ENCODE measurements at regions not wholly inside any gene's neighbourhood (a gene's known extent, or its start where the extent isn't known, plus 50 kb on each side); places are given as distances from the start of the nearest gene placed in this dataset.

DNA sequence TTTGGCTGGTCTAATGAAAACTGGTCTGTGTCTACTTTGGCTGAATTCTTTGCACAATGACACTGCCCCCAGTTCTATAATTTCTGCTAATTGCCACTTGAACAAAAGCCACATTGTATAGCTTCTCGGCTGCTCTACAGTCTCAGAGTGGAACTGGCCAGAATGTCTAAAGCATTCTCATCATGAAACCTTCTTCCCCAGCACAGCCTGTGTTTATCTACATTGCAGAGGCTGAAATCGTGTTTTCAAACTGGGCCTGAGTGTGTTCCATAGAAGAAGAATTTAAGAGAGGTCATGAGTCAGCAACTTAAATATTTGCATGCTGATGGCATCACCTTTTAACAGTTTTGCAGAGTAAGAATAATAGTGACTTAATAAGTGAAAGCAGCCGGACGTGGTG, 177.2 kb downstream of the BUB3 start:
- Mint-ChIP-seq H3K4me3 (no peak overlapping the region), H3K9me3 (peaks cover 3 to 12% (median 8%) of the 10 kb centered on the region in 7 donors), H3K27me3 (ENCODE audit: low read depth in 3 of 3) (peaks cover 0 to 9% (median 0%) of the 10 kb centered on the region in 3 donors), H3K27ac (no peak overlapping the region), H3K36me3 (no peaks in the 10 kb centered on the region), H3K4me1 (no peaks in the 10 kb centered on the region)
- Histone ChIP-seq H3K9ac (ENCODE audit: insufficient read depth, low read length, poor library complexity, severe bottlenecking) (no peak overlapping the region), H3K27ac (ENCODE audit: low read depth in 1 of 2, low read length in 2 of 2) (no peak overlapping the region), H4K20me1 (ENCODE audit: insufficient read depth, low read length) (no peaks in the 10 kb centered on the region), H3K4me1 (ENCODE audit: control insufficient read depth in 1 of 2, insufficient read depth in 2 of 2, low read length in 2 of 2) (no peaks in the 10 kb centered on the region), H3K9me3 (replicated peaks in 1 of 2; ENCODE audit: control insufficient read depth in 1 of 2, insufficient read depth in 1 of 2, low read length in 2 of 2) (no peaks in the 10 kb centered on the region), H3K79me2 (ENCODE audit: insufficient read depth, low read length) (no peaks in the 10 kb centered on the region), H3K4me2 (replicated peaks; ENCODE audit: extremely low read depth, low read length, poor library complexity, severe bottlenecking) (no peak overlapping the region), H3K4me3 (replicated peaks in 1 of 3; ENCODE audit: low read depth in 2 of 3, low read length in 3 of 3) (no peak overlapping the region), H2AFZ (ENCODE audit: insufficient read depth, low read depth, low read length, poor library complexity, severe bottlenecking) (no peak overlapping the region), H3K27me3 (ENCODE audit: control insufficient read depth in 2 of 2, insufficient read depth in 2 of 2, low read length in 2 of 2) (peaks cover 0 to 5% of the 10 kb centered on the region in 2 donors), H3K36me3 (replicated peaks in 1 of 2; ENCODE audit: control insufficient read depth in 1 of 2, insufficient read depth in 2 of 2, low read length in 2 of 2) (no peaks in the 10 kb centered on the region)
- no peak for DNase-seq
- intact Hi-C loops (cut with micrococcal nuclease): no loop called here
- 100% methylated on average over 1 of the region's 4 CpGs for WGBS (ENCODE audit: insufficient coverage)
- TF ChIP-seq, protein P1, sequence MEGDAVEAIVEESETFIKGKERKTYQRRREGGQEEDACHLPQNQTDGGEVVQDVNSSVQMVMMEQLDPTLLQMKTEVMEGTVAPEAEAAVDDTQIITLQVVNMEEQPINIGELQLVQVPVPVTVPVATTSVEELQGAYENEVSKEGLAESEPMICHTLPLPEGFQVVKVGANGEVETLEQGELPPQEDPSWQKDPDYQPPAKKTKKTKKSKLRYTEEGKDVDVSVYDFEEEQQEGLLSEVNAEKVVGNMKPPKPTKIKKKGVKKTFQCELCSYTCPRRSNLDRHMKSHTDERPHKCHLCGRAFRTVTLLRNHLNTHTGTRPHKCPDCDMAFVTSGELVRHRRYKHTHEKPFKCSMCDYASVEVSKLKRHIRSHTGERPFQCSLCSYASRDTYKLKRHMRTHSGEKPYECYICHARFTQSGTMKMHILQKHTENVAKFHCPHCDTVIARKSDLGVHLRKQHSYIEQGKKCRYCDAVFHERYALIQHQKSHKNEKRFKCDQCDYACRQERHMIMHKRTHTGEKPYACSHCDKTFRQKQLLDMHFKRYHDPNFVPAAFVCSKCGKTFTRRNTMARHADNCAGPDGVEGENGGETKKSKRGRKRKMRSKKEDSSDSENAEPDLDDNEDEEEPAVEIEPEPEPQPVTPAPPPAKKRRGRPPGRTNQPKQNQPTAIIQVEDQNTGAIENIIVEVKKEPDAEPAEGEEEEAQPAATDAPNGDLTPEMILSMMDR (IDR thresholded peaks at IDR 0.05): no peak

DNA sequence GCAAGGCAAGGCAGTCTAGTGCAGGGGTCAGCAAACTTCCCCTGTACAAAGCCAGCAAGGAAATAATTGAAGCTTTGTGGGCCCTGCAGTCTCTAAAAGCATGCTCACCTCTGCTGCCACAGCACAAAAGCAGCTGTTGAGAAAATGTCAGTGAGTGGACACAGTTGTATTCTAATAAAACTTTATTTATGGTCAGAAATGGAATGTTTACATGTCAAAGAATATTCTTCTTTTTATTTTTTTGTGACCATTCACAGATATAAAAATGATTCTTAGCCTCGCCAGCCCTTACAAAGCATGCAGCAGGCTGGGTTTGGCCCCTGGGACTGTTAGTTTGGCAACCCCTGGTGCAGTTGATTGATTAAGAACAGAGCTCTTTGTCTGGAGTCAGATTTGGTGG, 192.4 kb downstream of the BUB3 start:
- DNase-seq: no peak
- Histone ChIP-seq H3K4me2 (replicated peaks; ENCODE audit: extremely low read depth, low read length, poor library complexity, severe bottlenecking) (no peak overlapping the region), H2AFZ (ENCODE audit: insufficient read depth, low read depth, low read length, poor library complexity, severe bottlenecking) (no peak overlapping the region), H4K20me1 (ENCODE audit: insufficient read depth, low read length) (no peaks in the 10 kb centered on the region), H3K4me3 (replicated peaks in 1 of 3; ENCODE audit: low read depth in 2 of 3, low read length in 3 of 3) (no peak overlapping the region), H3K79me2 (ENCODE audit: insufficient read depth, low read length) (no peaks in the 10 kb centered on the region), H3K4me1 (ENCODE audit: control insufficient read depth in 1 of 2, insufficient read depth in 2 of 2, low read length in 2 of 2) (no peaks in the 10 kb centered on the region), H3K36me3 (replicated peaks in 1 of 2; ENCODE audit: control insufficient read depth in 1 of 2, insufficient read depth in 2 of 2, low read length in 2 of 2) (no peaks in the 10 kb centered on the region), H3K9ac (ENCODE audit: insufficient read depth, low read length, poor library complexity, severe bottlenecking) (no peak overlapping the region), H3K9me3 (replicated peaks in 1 of 2; ENCODE audit: control insufficient read depth in 1 of 2, insufficient read depth in 1 of 2, low read length in 2 of 2) (no peaks in the 10 kb centered on the region), H3K27ac (ENCODE audit: low read depth in 1 of 2, low read length in 2 of 2) (no peak overlapping the region), H3K27me3 (ENCODE audit: control insufficient read depth in 2 of 2, insufficient read depth in 2 of 2, low read length in 2 of 2) (no peaks in the 10 kb centered on the region)
- intact Hi-C loops (cut with micrococcal nuclease): no loop called here
- Mint-ChIP-seq H3K4me1 (no peaks in the 10 kb centered on the region), H3K4me3 (no peak overlapping the region), H3K27me3 (ENCODE audit: low read depth in 3 of 3) (peaks cover 2 to 5% (median 5%) of the 10 kb centered on the region in 3 donors), H3K36me3 (no peaks in the 10 kb centered on the region), H3K9me3 (peaks cover 0 to 5% (median 3%) of the 10 kb centered on the region in 7 donors), H3K27ac (no peak overlapping the region)
- no CpG with 5 or more reads among the region's 1 CpG for WGBS (ENCODE audit: insufficient coverage)
- TF ChIP-seq, protein P1 (IDR thresholded peaks at IDR 0.05): no peak
